ENCODE measurements at regions not wholly inside any gene's neighbourhood (a gene's known extent, or its start where the extent isn't known, plus 50 kb on each side); places are given as distances from the start of the nearest gene placed in this dataset.

DNA sequence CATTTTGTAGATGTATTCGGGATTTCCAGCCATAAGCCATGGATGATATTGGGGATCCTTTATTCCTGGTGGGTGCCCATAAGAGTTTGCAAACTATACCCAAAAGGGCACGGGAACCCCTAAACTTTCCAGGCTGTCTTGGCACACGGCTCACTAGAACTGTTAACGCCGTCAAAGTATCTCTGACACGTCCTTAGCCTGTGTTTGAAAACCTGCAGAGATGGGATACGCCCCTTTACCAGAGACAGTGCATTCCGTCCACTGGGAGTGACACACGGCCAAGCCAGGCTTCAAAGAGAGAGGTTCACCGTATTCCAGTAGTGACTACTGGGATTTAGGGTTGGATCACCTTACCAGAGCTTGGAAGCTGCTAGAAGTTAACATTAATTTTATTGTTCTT lies 95.0 kb downstream of the THBS2 start:
- TF ChIP-seq SIN3A (IDR thresholded peaks at IDR 0.05; ENCODE audit: borderline replicate concordance, low read depth, low read length) (no peak), CTCF (IDR thresholded peaks at IDR 0.05) (no peak), NFIC (IDR thresholded peaks at IDR 0.05; ENCODE audit: borderline replicate concordance) (no peak), TAF1 (IDR thresholded peaks at IDR 0.05; ENCODE audit: borderline replicate concordance, low read depth, low read length) (no peak), FOXJ3 (CRISPR knock-in tag; IDR thresholded peaks at IDR 0.05) (no peak), POLR2AphosphoS5 (IDR thresholded peaks at IDR 0.05; ENCODE audit: low read depth, low read length) (no peak), REST (IDR thresholded peaks at IDR 0.05; ENCODE audit: low read depth, low read length) (no peak), JUND (IDR thresholded peaks at IDR 0.05) (no peak), NRF1 (IDR thresholded peaks at IDR 0.05; ENCODE audit: low read depth, low read length) (no peak)
